GM18517 (cell line): ENCODE measurements at regions not wholly inside any gene's neighbourhood (a gene's known extent, or its start where the extent isn't known, plus 50 kb on each side); places are given as distances from the start of the nearest gene placed in this dataset.
"Not testable (repeated sequence)": the region's sequence is repeated elsewhere in the genome, so short reads cannot be mapped to it uniquely, and the experiment has no call there.

Experiments used
- ATAC-seq: cut with Tn5 transposase; IDR thresholded peaks from one replicate; pipeline ENCODE4 v1.9.1; 2021; ENCODE audit warnings: mild to moderate bottlenecking, moderate library complexity; ENCODE audit not compliant: unreplicated experiment

DNA sequence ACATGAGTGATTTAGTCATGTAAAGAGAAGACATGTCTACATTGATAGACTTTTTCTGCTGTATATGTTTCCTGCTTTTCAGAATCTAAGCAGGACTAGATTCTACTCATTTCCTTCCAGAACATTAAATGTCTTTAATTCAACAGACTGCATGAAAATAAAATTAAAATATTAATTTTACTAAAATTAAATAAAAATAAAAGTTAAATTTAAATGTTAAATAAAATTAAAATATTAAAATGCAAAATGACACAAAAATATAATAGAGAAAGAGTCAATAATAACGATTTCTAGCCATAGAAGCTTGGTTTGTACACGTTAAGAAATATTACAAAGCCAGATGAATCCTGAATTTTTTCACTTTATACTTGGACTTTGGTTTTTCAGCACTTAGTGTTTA is 552.8 kb upstream of the NR5A2 start:
- ATAC-seq = no peak

DNA sequence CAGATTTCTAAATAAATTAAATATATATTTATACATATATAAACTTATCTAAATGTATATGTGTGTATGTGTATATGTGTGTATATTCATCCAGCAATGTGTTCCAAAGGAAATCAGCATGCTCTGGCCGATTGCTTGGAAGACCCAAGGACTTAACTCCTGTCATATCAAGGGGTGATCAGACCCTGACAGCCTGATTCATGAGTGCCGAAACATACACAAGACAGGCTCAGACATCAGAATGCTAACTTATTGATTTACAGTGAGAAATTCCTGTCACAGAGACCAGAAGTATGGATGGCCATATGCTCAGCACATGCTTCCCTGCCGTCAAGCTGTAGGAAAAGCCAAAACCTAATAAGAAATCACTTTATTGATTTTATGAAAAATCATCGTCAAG is 545.1 kb upstream of the NR5A2 start:
- ATAC-seq = no peak

DNA sequence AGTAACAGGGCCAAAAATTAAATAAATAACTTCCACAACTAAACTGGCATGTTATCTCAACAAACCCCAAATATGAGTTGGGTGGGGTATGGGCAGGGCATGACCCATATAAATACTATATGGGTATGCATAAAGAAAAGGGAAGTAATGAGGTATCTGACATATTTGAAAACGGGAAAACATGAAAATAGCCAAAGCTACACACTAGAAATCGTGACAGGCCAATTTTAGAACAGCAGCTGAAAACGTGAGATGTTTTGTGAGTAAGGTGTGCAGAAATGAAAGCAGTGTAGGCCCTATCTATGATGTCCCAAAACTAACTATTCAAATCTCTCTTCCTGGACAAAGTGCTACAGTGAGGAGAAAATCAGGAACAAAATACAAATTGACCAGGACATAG is 537.9 kb upstream of the NR5A2 start:
- no peak for ATAC-seq

DNA sequence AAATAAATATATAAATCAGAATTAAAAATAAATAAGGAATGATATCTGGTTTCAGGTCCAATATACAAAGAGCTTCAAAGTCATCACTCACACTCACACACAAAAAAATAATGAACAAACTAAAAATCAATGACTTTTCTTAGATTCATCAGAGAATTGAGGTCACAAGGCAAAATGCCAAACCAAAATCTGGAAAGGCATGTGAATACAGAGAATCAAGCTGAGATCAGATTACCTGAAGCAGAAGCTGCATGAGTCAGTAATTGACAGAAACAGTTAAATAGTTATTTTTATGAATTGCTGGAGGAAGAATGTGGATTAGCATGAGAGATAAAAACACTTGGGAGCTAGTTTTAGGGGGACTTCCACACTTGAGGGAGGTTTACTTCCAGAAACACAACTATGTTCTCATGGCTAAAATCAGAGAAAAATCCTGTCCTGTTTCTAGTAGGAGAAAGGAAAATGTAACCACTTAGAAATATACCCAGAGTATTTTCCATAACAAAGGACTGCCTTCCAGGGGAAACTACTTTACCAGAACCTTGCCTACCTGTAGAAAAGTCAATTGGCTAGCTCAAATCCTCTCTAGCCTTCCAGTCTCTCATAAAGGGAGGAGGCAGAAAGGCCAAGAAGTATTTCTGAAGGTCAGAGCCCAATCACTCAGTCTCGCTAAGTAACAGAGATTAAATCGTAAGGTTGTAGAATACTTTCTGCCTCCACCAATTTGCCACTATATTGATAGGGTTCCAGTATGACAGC is 536.6 kb upstream of the NR5A2 start:
- ATAC-seq = no peak

DNA sequence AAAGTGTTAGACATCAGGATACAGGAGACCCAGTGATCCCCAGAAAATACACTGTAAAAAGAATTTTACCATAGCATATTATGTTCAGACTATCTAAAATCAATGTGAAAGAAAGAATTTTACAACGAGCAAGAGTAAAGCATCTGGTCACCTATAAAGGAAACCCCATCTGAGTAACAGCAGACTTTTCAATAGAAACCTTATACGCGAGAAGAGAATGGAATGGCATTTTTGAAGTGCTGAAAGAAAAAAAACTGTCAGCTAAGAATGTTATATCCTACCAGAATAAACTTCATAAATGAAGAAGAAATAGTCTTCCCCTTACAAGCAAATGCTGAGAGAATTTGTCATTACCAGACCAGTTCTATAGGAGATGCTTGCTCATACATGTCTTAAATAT is 532.1 kb upstream of the NR5A2 start:
- no peak for ATAC-seq

DNA sequence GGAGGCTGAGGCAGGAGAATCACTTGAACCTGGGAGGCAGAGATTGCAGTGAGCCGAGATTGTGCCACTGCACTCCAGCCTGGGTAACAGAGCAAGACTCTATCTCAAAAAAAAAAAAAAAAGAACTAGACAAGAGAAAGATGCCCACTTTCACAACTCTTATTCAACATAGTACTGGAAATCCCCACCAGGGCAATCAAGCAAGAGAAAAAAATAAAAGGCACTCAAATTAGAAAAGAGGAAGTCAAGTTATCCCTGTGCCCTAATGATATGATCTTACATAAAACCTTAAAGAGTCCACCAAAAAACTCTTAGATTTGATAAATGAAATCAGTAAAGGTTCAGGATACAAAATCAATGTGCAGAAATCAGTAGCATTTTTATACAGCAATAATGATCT is 528.7 kb upstream of the NR5A2 start:
- ATAC-seq = peak; percentile 97

DNA sequence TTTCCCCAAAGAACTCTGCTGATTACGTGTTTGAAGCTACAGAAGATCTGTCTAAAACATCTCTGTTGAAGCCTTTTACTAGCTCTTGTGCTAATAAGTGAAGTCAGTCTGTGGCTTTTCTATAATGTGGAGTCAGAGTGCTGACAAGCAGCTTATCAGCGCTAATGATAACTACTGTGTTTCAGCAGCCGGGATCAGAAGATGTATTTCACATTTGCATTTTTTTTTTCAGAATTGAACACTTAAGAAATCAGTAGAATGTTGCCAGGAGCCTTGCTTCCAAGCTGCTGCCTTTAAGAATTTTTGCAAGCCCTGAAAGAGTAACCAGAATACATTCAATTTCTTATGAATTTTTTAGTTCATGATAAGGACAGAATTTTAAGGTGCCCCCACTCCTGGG is 519.4 kb upstream of the NR5A2 start:
- no peak for ATAC-seq

DNA sequence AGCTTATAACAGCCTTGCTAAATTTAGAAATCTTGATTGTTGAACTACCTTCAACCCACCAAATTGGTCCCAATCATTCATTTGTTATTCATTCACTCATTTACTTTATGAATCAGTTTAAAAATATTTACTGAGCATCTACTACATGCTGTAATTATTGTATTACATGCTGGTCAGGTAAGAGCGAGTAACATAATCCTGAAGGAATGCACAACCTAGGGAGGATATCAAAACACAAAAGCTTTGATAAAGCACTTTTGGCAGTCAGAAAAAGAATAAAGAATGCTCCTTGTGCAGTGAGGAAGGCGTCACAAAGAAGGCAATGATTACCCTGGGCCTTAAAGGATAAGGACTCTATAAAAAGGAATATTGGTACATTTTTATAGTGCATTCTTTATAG is 518.9 kb upstream of the NR5A2 start:
- ATAC-seq = no peak

DNA sequence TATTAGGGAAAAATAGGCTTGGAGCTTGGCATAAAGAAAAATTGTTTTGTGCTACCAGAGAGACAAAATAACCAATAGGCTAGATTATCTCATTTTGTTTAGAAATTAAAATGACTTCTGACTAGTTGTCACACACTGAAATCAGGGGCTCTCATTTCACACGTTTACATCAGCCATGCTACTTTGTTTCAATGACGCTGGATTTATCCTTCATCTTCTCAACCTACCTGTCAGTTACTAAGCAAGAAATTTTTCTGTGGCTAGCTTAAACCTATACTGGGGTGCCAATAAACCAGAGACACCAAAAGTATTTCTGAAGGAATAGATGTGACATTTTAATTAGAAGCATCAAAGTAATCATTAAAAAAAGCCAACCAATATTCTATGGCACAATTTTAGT is 518.1 kb upstream of the NR5A2 start:
- ATAC-seq = no peak

DNA sequence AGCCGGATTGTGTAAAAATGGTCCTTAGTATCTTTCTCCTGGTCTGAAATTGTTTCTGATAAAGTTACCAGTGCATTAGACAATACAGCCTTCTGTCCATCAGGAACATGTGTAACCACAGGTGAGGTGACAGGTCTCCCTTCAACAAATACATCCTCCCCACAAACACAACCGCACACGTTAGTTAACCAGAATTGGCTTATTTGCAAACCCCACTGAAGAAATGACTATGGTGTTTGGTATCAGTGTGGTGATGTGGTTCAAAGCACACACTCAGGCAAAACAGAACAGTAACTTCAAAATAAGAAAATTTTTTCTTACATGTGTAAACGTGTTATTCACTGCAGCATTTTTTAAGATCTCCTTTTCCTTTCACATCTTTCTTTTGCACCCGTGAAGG is 517.2 kb upstream of the NR5A2 start:
- no peak for ATAC-seq

DNA sequence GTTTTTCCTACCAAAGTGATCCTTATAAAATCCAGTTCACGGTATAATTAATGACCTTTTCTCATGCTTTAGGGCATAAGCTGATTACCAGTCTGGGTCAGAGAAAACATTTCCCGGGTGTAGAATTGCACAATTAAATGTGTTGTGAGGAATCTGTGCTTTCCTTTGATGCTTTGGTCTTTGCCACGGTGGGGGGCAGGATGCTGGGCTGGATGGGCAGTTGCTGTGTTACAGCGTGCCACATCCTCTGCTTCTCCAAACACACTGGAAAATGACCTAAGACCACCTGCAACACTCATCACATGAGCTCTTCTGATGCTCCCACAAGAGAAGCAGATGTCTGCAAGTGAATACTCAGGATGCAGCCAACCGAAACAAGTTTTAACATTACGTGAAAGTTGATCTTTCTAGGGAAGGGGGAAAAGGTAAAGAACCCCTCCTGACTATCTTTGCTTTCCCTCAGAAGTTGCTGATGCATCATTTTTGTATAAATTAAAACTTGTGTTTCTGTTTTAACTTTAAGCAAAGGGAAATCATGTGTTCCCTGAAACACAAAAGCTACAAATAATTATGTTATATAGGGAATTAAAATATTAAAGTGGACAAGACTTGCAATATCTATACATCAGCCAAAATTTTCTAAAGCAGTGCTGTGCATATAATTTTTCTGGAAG is 515.3 kb upstream of the NR5A2 start:
- ATAC-seq = no peak

DNA sequence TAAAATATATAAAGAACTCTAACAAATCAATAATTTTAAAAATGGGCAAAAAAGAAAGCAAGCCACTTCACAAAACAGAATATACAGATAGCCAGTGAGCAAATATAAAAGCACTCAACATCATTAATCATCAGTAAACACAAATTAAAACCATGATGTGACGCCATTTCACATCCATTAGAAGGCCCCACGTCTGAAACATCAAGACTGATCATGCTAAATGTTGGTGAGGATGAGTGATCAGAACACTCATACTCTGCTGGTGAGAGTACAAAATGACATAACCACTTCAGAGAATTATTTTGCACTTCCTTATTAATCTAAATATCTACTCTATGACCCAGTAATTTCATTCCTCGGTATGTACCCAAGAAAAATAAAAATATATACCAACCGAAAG is 512.2 kb upstream of the NR5A2 start:
- ATAC-seq = no peak

DNA sequence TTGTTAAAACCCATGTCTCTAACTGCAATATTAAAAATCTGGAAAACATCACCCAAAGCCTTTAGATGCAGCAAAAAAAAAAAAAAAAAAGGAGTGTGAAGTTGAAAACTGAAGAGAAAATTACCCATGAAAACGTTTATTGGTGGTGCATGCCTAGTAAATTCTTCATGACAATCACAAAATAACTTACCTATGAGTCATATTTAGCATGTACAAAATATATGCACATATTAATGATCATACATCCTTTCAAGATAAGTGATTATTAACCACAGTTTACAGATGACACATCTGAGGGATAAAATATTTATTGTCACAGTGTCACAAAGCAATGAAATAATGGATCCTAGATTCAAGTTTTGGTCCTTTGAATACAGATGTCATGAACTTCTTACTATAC is 505.2 kb upstream of the NR5A2 start:
- no peak for ATAC-seq

DNA sequence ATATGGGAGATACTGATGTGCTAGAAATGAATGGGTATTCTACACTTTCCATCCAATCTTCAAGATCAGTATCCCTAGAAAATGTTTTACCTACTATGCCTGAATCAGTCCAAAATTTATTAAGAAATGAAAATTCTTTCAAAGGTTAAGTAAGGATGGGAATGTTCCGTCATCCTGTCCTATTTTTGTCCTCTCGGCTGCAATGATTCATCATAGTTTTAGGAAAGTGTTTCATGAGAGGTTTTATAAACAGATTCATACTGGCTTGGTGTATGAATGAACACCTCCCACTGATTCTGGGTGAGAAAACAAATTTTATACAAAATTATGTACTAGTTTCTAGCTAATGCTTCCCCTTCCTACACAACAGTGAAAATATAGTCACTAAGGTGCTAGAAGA is 504.6 kb upstream of the NR5A2 start:
- no peak for ATAC-seq

DNA sequence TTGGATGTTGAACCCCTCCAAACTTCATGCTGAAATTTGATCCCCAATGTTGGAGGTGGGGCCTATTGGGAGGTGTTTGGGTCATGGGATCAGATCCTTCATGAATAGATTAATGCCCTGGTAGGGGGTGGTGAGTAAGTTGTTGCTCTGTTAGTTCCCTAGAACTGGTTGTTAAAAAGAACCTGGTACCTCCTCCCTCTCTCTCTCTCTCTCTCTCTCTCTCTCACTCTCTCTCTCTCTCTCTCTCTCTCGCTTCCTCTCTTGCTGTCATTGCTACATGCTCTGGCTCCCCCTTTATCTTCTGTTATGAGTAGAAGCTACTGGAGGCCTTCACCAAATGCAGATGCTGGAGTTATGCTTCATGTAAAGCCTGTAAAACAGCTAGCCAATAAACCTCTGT is 498.2 kb upstream of the NR5A2 start:
- ATAC-seq = no peak

DNA sequence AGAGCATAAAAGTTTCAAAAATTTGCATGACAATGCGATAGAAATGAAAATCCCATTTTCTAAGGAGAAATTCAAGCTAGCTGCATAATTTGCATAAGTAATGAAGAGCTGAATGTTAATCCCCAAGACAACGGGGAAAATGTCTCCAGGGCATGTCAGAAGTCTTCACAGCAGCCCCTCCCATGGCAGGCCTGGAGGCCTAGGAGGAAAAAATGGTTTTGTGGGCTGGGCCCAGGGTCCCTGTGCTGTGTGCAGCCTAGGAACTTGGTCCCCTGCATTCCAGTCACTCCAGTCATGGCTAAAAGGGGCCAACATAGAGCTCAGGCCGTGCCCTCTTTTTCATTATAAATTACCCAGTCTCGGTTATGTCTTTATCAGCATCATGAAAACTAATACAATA is 494.1 kb upstream of the NR5A2 start:
- not testable (repeated sequence) for ATAC-seq

DNA sequence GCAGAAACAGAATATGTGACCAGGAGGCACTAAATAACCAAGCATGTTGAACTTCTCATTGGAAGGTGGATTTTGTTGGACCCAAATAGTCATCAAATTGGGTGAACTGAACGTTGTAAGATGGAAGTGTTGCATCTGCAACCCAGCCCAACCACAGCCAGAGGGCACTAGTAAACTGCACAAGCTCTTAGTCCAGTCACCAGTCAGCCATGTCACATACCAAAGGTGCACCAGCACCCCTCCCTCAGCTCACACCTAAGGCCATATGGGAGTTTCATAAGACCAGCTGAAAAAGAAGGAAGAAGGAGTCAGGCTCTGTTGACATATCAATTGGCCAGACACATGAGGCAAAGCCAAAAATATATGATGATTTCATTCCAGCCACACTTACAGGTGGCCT is 481.7 kb upstream of the NR5A2 start:
- no peak for ATAC-seq

DNA sequence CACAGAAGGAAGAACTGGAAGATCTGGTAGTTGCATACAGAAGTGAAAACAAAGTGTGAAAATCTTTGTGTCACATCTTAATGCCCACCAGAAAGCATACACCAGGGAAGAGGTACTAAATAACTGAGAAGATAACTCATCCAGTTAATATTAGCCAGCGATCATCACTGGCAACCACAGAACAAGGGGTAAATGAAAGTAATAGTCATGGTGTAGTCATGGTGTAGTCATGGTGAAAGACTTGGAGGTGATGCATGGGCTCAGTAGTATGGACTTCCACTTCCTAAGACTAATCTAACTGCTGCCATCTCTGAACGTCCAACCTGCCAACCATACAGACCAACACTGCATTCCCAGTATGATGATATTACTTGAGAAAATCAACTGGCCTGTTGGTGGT is 481.2 kb upstream of the NR5A2 start:
- no peak for ATAC-seq

DNA sequence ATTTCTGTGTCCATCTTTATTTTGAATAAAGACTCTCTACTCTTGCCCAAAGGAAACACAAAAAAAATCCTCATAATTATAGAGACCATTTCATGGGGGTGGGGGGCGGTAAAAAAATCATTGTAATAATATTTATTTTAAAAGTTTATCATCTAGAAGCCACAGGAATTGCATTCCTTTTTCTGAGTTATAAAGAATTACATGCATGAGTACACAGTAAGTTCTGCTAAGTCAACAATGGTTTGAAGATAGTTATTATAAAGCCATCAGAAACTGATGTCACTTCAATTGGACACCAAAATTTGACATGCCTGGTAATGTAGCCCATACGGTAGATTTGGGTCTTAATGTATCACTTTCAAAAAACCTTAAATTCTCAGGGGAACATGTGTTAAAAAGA is 478.1 kb upstream of the NR5A2 start:
- no peak for ATAC-seq

DNA sequence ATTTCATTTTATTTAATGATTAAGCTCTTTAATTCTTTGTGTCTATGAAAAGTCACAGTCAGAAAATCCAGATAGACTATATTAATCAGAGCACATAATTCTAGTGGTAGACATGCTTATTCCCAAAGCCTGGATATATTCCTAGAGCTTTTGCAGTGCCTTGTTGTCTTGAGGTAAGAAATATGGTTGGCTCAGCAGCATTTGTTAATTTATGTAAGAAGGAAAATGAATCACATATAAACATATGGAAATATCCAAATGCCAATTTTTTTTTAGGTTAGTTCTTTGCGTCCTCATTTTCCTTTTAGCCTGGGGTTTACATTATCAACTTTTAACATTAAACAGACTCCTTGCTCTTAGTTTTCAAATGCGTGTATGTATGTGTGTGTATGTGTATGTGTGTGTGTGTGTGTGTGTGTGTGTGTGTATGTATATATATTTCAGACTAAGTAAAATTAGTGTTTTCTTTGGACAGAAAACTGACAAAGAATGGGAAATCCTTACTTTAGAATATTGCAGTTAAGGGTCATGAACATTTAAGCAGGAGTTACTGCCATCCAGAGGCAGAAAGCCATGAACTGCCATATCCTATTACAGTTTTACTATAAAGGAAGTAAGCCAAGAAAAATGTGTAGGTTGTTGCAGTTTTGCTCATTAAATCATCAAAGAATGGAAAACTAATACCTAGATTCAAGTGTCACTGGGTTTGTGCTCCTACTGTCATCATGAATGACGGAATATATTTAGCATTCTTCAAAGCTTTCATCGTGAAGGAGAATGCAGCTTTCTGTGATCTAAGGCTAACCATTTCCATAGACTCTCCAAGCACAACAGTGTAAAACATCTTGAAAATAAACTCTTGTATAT is 477.1 kb upstream of the NR5A2 start:
- ATAC-seq = no peak

DNA sequence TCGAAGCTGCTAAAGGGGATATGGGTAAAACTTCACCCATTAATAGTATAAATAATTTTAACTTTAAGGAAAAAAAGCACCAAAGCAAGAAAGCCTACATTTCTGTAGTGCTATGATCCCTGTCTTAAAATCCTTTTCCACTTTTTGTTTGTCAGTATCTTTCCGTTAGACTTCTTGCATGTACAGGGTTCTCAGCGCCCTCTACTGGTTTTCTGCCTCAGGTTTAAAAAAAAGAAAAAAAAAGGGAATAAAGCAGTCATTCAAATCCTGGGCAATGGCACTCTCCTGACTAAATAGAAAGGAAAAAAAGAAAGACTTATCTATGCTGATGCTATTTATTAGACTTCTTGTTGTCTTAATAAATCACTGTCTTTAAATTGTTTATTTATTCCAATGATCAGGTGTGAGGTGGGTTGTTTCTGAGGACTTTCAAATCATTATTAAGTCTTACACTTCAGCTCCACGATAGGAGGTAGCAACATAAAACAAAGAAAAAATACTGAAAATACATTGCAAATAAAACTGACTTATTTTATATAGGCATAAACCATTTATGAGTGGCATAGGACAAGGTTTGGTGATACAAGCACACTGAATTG is 475.4 kb upstream of the NR5A2 start:
- ATAC-seq = no peak

DNA sequence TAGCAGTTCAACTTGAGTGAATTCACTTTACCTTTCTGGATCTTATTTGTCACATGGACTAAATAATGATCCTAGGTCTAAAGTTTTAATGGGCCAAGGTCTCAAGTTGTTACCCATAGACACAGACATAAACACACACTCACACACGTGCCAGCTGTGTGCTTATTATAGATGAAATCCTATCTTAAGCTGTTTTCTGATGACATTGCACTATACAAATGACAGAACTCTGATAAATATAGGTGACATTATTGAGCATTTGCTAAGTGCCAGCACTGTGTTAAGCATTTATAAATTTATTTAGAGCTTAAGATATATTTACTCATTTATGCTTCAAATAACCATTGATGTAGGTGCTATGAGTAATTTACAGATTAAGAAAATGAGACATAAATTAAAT is 474.4 kb upstream of the NR5A2 start:
- ATAC-seq = no peak
